Liver (tissue), 2 donors: ENCODE measurements at regions not wholly inside any gene's neighbourhood (a gene's known extent, or its start where the extent isn't known, plus 50 kb on each side); places are given as distances from the start of the nearest gene placed in this dataset.

ENCODE experiments used
- CTCF ChIP-seq: fragments of 150-350 bp; IDR thresholded peaks from 2 replicates; pipeline ENCODE4 v1.5.1; 2017; ENCODE audit warnings: improper control_type of control experiment, low read depth, low read length; ENCODE audit not compliant: missing input control
- FOXA1 ChIP-seq: IDR thresholded peaks from 2 replicates; pipeline ENCODE4 v1.6.1; 2016; ENCODE audit warnings: antibody characterized with exemption
- donor health status: healthy.

GRCh38 chr18:48468151-48468550 lies 59.0 kb upstream of the ZBTB7C start:
- TF ChIP-seq CTCF, result no peak
- no peak for TF ChIP-seq FOXA1
